Gastroesophageal sphincter (tissue), 4 donors: ENCODE measurements at regions not wholly inside any gene's neighbourhood (a gene's known extent, or its start where the extent isn't known, plus 50 kb on each side); places are given as distances from the start of the nearest gene placed in this dataset.
"Not testable (repeated sequence)": the region's sequence is repeated elsewhere in the genome, so short reads cannot be mapped to it uniquely, and the experiment has no call there.

Experiments used
- ATAC-seq: fragments of 150-250 bp; one replicate; pipeline ENCODE4 v1.9.1; 2016; ENCODE audit warnings: mild to moderate bottlenecking, moderate library complexity
- H3K27ac ChIP-seq, 4 donors: fragments of 200-600 bp; sonication (generic) in 3 of 4; 1 replicate in 3 of 4; 2 replicates in 1 of 4; pipeline ENCODE4 v1.5.1; 2016 to 2019
- H3K27me3 ChIP-seq: fragments of 200-600 bp; sonication (generic); one replicate; pipeline ENCODE4 v1.5.1; 2019
- H3K36me3 ChIP-seq, 2 donors: fragments of 200-600 bp; sonication (generic); one replicate each; pipeline ENCODE4 v1.5.1; 2019; ENCODE audit warnings: control low read depth in 1 of 2
- H3K4me1 ChIP-seq, 3 donors: fragments of 200-600 bp; sonication (generic); 1 replicate in 2 of 3; 2 replicates in 1 of 3; pipeline ENCODE4 v1.5.1; 2016 to 2019; ENCODE audit warnings: control low read depth in 2 of 3
- H3K4me3 ChIP-seq, 2 donors: fragments of 200-600 bp; sonication (generic); one replicate each; pipeline ENCODE4 v1.5.1; 2019; ENCODE audit warnings: mild to moderate bottlenecking in 1 of 2, moderate library complexity in 1 of 2
- H3K9me3 ChIP-seq, 3 donors: fragments of 200-600 bp; sonication (generic); one replicate each; pipeline ENCODE4 v1.5.1; 2017 to 2019; ENCODE audit warnings: control low read depth in 2 of 3
- CTCF ChIP-seq, 4 experiments: fragments of 200-600 bp in 2 of 4; fragments of 450-650 bp in 2 of 4; sonication (generic) in 1 of 4; IDR thresholded peaks; one replicate each; pipeline ENCODE4 v1.5.1; 2017 to 2019; ENCODE audit warnings: antibody characterized with exemption in 4 of 4, mild to moderate bottlenecking in 2 of 4, moderate library complexity in 2 of 4
- EP300 ChIP-seq: sonication (generic); formaldehyde crosslinking; IDR thresholded peaks from one replicate; pipeline ENCODE4 v1.6.1; 2017; ENCODE audit warnings: antibody characterized with exemption, mild to moderate bottlenecking
- POLR2A ChIP-seq, 2 donors: fragments of 450-650 bp; IDR thresholded peaks; one replicate each; pipeline ENCODE4 v1.6.1; 2017; ENCODE audit warnings: antibody characterized with exemption in 2 of 2, mild to moderate bottlenecking in 2 of 2, moderate library complexity in 1 of 2
- POLR2AphosphoS5 ChIP-seq: sonication (generic); formaldehyde crosslinking; IDR thresholded peaks from one replicate; pipeline ENCODE4 v1.6.1; 2017; ENCODE audit warnings: antibody characterized with exemption
- WGBS, 2 donors: methylation state at CpG; one replicate each; pipeline ENCODE4 v1.1.5; 2018; ENCODE audit warnings: low coverage in 1 of 2; 5-methylcytosine and 5-hydroxymethylcytosine counted together

- no peak for TF ChIP-seq POLR2A (IDR thresholded peaks at IDR 0.05)
- no peak for TF ChIP-seq CTCF (IDR thresholded peaks at IDR 0.05)
- no peak for TF ChIP-seq EP300
- no peak for TF ChIP-seq POLR2AphosphoS5
- no peak overlapping the region for H3K27ac ChIP-seq
- no peak overlapping the region for H3K4me3 ChIP-seq
- peaks cover 0 to 14% (median 0%) of the 10 kb centered on the region in 3 donors for H3K9me3 ChIP-seq
- no peaks in the 10 kb centered on the region for H3K4me1 ChIP-seq
- no peak for ATAC-seq
- H3K27me3 ChIP-seq: peaks cover 10% of the 10 kb centered on the region
- WGBS, 2 donors: 100% methylated on average over 1 of the region's 2 CpGs; no CpG with 5 or more reads in 1 of the 2 donors
- no peaks in the 10 kb centered on the region for H3K36me3 ChIP-seq
These were observed 545.3 kb downstream of the XYLT1 start for GRCh38 chr16:16925432-16925831.

GRCh38 chr16:16928532-16929109 lies 542.1 kb downstream of the XYLT1 start:
- TF ChIP-seq POLR2AphosphoS5 (no peak), POLR2A (IDR thresholded peaks at IDR 0.05) (no peak), CTCF (IDR thresholded peaks at IDR 0.05) (no peak)
- no peaks in the 10 kb centered on the region for H3K4me1 ChIP-seq
- no peaks in the 10 kb centered on the region for H3K36me3 ChIP-seq
- H3K4me3 ChIP-seq: no peak overlapping the region
- ATAC-seq: no peak
- 58 to 59% methylated on average over 3 to 4 of the region's 4 CpGs for WGBS, 2 donors
- peaks cover 8% of the 10 kb centered on the region for H3K27me3 ChIP-seq
- H3K9me3 ChIP-seq: peaks cover 0 to 14% (median 0%) of the 10 kb centered on the region in 3 donors
- H3K27ac ChIP-seq: no peak overlapping the region

DNA sequence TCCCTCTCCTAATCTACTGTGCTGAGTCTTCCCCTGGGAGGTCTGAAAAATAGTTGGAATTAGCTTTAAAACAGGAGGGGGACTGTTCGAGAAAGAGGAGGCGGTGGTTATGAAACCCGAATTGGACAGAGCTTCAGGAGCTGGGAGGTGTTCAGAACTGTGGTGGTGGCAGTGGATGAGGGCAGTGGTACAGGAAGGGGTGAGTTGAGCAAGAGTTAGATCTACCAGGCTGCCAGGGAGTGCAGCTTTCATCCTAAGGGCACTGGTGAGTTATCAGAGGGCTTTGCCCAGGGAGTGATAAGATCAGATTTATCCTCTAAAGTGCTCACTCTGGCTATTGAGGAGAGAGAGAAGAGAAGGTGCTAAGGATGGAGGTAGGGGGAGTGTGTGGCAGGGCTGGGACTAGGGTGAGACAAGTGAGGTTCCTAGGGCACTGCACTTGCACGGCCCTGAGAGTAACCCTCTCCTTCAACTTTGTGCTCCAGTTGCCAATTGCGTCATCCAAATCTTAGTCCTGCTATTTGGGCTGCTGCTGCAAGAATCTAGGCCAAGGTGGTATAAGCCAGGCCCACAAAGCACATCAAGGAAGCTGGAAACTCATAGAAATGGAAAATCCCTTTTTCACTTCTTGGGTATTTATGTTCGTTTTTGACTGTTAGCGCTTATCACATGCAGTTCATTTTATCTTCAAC lies 540.3 kb downstream of the XYLT1 start:
- no peak for ATAC-seq
- TF ChIP-seq POLR2AphosphoS5 (no peak), POLR2A (IDR thresholded peaks at IDR 0.05) (no peak), EP300 (no peak), CTCF (IDR thresholded peaks at IDR 0.05) (no peak)
- H3K4me1 ChIP-seq: no peaks in the 10 kb centered on the region
- H3K36me3 ChIP-seq: no peaks in the 10 kb centered on the region
- H3K4me3 ChIP-seq: no peak overlapping the region
- peaks cover 0 to 13% (median 0%) of the 10 kb centered on the region in 3 donors for H3K9me3 ChIP-seq
- peaks cover 22% of the 10 kb centered on the region for H3K27me3 ChIP-seq
- no peak overlapping the region for H3K27ac ChIP-seq
- whole genome bisulfite sequencing, 2 donors: 70% methylated on average over 7 of the region's 7 CpGs; no CpG with 5 or more reads in 1 of the 2 donors

DNA sequence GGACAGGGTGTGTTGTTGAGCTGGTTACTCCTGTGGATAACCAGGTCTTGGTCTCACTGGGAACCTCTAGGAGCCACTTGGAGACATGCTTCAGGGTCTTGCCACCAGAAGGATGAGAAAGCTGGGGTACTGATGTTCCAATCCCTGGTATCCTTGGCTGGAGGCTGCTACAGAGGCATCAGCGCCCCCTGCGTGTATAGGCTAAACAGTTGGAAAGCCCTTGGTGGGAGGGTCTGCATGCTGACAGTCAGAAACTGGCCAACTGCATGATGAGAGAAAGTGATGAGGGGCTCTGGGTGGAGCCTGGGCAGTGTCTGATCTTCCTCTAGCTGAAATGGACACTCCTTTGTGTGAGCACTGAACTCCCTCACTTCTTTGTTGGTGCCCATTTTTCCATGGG lies 536.9 kb downstream of the XYLT1 start:
- ATAC-seq: no peak
- TF ChIP-seq POLR2A (IDR thresholded peaks at IDR 0.05): no peak
- TF ChIP-seq POLR2AphosphoS5: no peak
- TF ChIP-seq EP300: no peak
- TF ChIP-seq CTCF (IDR thresholded peaks at IDR 0.05): no peak
- H3K4me3 ChIP-seq: no peak overlapping the region
- no peaks in the 10 kb centered on the region for H3K36me3 ChIP-seq
- H3K9me3 ChIP-seq: no peaks in the 10 kb centered on the region
- no peak overlapping the region for H3K27ac ChIP-seq
- WGBS, 2 donors: 80% methylated on average over 1 of the region's 2 CpGs; no CpG with 5 or more reads in 1 of the 2 donors
- no peaks in the 10 kb centered on the region for H3K4me1 ChIP-seq
- H3K27me3 ChIP-seq: peaks cover 36% of the 10 kb centered on the region

- 92 to 93% methylated on average over 7 of the region's 7 CpGs for WGBS, 2 donors
- H3K27me3 ChIP-seq: peaks cover 44% of the 10 kb centered on the region
- H3K4me3 ChIP-seq: no peak overlapping the region
- H3K27ac ChIP-seq: no peak overlapping the region
- H3K36me3 ChIP-seq: no peaks in the 10 kb centered on the region
- ATAC-seq: no peak
- no peaks in the 10 kb centered on the region for H3K4me1 ChIP-seq
- H3K9me3 ChIP-seq: no peaks in the 10 kb centered on the region
- TF ChIP-seq CTCF (IDR thresholded peaks at IDR 0.05) (no peak), EP300 (no peak), POLR2AphosphoS5 (no peak), POLR2A (IDR thresholded peaks at IDR 0.05) (no peak)
These were observed 536.1 kb downstream of the XYLT1 start for GRCh38 chr16:16934660-16935059.

- H3K36me3 ChIP-seq, H3K4me1 ChIP-seq, H3K27ac ChIP-seq, H3K4me3 ChIP-seq, ATAC-seq, H3K9me3 ChIP-seq: not testable (repeated sequence)
- H3K27me3 ChIP-seq: peaks cover 48% of the 10 kb centered on the region
- 81 to 95% methylated on average over 2 to 4 of the region's 4 CpGs for WGBS, 2 donors
These were observed 534.9 kb downstream of the XYLT1 start for GRCh38 chr16:16935909-16936308.
